ENCODE measurements at regions not wholly inside any gene's neighbourhood (a gene's known extent, or its start where the extent isn't known, plus 50 kb on each side); places are given as distances from the start of the nearest gene placed in this dataset.

DNA sequence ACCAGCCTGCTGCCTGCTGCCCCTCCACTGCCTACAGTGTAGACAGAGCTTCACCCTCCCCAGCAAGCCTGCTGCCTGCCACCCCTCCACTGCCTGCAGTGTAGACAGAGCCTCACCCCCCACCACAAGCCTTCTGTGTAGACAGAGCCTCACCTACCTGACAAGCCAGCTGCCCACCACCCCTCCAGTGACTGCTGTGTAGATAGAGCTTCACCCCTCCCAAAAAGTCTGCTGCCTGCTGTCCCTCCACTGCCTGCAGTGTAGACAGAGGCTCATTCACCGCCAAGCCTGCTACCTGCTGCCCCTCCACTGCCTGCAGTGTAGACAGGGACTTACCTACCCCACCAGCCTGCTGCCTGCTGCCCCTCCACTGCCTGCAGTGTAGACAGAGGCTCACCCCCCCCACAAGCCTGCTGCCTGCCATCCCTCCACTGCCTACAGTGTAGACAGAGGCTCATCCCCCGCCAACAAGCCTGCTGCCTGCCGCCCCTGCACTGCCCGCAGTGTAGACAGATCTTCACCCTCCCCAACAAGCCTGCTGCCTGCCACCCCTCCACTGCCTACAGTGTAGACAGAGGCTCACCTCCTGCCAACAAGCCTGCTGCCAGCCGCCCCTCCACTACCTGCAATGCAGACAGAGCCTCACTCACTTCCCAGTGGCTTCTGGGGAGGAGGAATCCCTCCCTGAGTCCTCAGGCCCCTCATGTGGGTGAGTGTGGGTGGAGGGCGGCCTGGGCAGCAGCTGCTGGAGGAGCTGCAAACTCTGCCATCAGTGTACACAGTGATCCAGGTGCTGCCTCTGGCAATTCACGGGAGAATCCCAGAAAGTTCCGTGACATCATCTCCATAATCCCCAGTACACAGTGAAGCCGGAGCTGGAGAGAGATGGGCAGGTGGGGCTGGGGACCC, 140.9 kb downstream of the DLL1 start:
- no peaks in the 10 kb centered on the region for H3K9me2 ChIP-seq (replicated peaks; ENCODE audit: control insufficient read depth, low read length)
- no peak overlapping the region for H3K4me3 ChIP-seq (ENCODE audit: low read length)
- no peak overlapping the region for H3K4me2 ChIP-seq (ENCODE audit: low read length)
- no peaks in the 10 kb centered on the region for H3K27me3 ChIP-seq (ENCODE audit: control insufficient read depth, low read length)
- H4K20me1 ChIP-seq (ENCODE audit: control insufficient read depth, insufficient read depth, low read depth, low read length): no peaks in the 10 kb centered on the region
- TF ChIP-seq, protein P1, sequence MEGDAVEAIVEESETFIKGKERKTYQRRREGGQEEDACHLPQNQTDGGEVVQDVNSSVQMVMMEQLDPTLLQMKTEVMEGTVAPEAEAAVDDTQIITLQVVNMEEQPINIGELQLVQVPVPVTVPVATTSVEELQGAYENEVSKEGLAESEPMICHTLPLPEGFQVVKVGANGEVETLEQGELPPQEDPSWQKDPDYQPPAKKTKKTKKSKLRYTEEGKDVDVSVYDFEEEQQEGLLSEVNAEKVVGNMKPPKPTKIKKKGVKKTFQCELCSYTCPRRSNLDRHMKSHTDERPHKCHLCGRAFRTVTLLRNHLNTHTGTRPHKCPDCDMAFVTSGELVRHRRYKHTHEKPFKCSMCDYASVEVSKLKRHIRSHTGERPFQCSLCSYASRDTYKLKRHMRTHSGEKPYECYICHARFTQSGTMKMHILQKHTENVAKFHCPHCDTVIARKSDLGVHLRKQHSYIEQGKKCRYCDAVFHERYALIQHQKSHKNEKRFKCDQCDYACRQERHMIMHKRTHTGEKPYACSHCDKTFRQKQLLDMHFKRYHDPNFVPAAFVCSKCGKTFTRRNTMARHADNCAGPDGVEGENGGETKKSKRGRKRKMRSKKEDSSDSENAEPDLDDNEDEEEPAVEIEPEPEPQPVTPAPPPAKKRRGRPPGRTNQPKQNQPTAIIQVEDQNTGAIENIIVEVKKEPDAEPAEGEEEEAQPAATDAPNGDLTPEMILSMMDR (IDR thresholded peaks at IDR 0.05; ENCODE audit: low read depth, low read length, poor library complexity, severe bottlenecking): no peak
- TF ChIP-seq EZH2phosphoT487 (IDR thresholded peaks at IDR 0.05; ENCODE audit: borderline replicate concordance, low read length): no peak
- no peaks in the 10 kb centered on the region for H3K36me3 ChIP-seq (ENCODE audit: control insufficient read depth, low read length)
- H3F3A ChIP-seq (ENCODE audit: control insufficient read depth, insufficient read depth): no peaks in the 10 kb centered on the region
- H3K27ac ChIP-seq (ENCODE audit: low read depth, low read length): no peak overlapping the region
- H3K9me3 ChIP-seq (ENCODE audit: control insufficient read depth, insufficient read depth, low read length): peaks cover 4% of the 10 kb centered on the region; the same call in 1 of the 2 replicates
- H3K4me1 ChIP-seq (ENCODE audit: control insufficient read depth, low read length): no peaks in the 10 kb centered on the region
- H3K79me2 ChIP-seq (ENCODE audit: control insufficient read depth, low read length): no peaks in the 10 kb centered on the region

DNA sequence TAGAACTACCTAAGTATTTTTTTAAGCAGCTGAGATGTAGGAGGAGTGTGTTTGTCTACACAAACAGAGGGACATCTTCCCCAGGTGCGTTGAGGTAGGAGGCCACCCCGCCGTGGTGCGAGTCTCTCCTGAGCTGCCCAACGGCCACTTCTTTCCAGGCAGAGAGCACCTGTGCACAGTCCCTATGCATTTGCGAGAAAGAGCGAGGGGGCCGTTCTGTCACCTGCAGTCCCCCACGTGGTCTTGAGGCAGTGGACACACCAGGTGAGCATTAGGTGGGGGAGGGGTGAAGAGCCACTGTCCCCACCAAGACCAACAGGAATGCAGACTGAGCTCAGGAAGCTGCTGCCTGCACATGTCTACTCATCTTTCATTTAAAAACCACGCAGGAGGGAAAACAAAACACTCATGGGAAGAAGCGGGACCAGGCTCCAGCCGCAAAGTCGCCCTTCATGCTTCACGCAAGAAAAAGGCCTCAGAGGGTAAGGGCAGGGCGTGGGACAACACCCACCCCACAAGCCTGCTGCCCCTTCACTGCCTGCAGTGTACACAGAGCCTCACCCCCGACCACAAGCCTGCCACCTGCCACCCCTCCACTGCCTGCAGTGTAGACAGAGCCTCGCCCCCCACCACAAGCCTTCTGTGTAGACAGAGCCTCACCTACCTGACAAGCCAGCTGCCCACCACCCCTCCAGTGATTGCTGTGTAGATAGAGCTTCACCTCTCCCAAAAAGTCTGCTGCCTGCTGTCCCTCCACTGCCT, 142.0 kb downstream of the DLL1 start:
- Histone ChIP-seq H3K4me2 (ENCODE audit: low read length) (no peak overlapping the region), H4K20me1 (ENCODE audit: control insufficient read depth, insufficient read depth, low read depth, low read length) (no peaks in the 10 kb centered on the region), H3F3A (ENCODE audit: control insufficient read depth, insufficient read depth) (no peaks in the 10 kb centered on the region), H3K27me3 (ENCODE audit: control insufficient read depth, low read length) (no peaks in the 10 kb centered on the region), H3K79me2 (ENCODE audit: control insufficient read depth, low read length) (no peaks in the 10 kb centered on the region), H3K4me1 (ENCODE audit: control insufficient read depth, low read length) (no peaks in the 10 kb centered on the region), H3K4me3 (ENCODE audit: low read length) (no peak overlapping the region), H3K36me3 (ENCODE audit: control insufficient read depth, low read length) (no peaks in the 10 kb centered on the region), H3K9me2 (replicated peaks; ENCODE audit: control insufficient read depth, low read length) (no peaks in the 10 kb centered on the region), H3K27ac (ENCODE audit: low read depth, low read length) (no peak overlapping the region), H3K9me3 (ENCODE audit: control insufficient read depth, insufficient read depth, low read length) (peaks cover 4% of the 10 kb centered on the region; the same call in 1 of the 2 replicates)
- TF ChIP-seq, protein P1 (IDR thresholded peaks at IDR 0.05; ENCODE audit: low read depth, low read length, poor library complexity, severe bottlenecking): no peak
- no peak for TF ChIP-seq EZH2phosphoT487 (IDR thresholded peaks at IDR 0.05; ENCODE audit: borderline replicate concordance, low read length)

DNA sequence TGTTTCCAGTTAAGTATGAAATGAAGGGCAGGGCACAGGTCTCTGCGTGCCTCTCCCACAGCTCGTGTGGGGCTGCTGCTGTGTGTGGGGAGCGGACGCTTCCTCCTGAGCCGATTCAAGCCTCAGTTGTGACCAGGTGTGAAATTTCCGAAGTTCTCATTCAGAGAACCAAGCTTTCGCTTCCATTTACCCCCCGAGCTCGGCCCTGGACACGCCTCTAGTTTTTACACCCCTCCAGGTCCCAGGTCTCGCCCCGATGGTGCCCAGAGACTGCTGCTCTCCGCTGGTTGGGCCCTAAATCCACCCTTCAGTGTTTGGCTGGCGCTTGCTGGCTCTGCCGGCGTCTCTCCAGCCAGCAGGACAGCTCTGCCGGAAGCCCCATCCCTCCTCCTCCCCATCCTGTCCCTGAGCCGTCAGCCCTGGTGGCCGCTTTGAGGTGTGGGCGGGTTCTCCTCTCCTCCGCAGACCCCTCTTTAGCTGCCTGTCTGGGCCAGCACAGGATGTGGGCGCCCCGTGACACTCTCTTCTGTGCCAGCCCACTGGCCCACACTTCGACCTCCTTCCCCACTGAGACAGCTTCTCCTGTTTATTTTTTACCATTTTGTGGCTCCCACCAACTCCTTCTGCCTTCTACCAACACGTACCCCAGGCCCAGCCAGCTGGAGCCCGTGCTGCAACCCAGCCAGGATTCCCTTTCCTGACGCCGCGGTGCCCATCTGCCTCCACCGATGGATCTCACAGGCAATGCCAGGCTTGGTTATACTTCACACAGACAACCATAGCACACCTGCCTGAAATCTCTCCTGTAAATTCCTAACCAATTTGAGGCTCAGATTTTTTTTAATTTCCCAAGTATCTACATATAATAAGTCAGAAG, 142.8 kb downstream of the DLL1 start:
- H3F3A ChIP-seq (ENCODE audit: control insufficient read depth, insufficient read depth): no peaks in the 10 kb centered on the region
- no peaks in the 10 kb centered on the region for H3K4me1 ChIP-seq (ENCODE audit: control insufficient read depth, low read length)
- no peaks in the 10 kb centered on the region for H3K9me2 ChIP-seq (replicated peaks; ENCODE audit: control insufficient read depth, low read length)
- no peaks in the 10 kb centered on the region for H4K20me1 ChIP-seq (ENCODE audit: control insufficient read depth, insufficient read depth, low read depth, low read length)
- H3K79me2 ChIP-seq (ENCODE audit: control insufficient read depth, low read length): no peaks in the 10 kb centered on the region
- no peak for TF ChIP-seq EZH2phosphoT487 (IDR thresholded peaks at IDR 0.05; ENCODE audit: borderline replicate concordance, low read length)
- TF ChIP-seq, protein P1 (IDR thresholded peaks at IDR 0.05; ENCODE audit: low read depth, low read length, poor library complexity, severe bottlenecking): no peak
- no peak overlapping the region for H3K27ac ChIP-seq (ENCODE audit: low read depth, low read length)
- peaks cover 4% of the 10 kb centered on the region; the same call in 1 of the 2 replicates for H3K9me3 ChIP-seq (ENCODE audit: control insufficient read depth, insufficient read depth, low read length)
- H3K27me3 ChIP-seq (ENCODE audit: control insufficient read depth, low read length): no peaks in the 10 kb centered on the region
- no peaks in the 10 kb centered on the region for H3K36me3 ChIP-seq (ENCODE audit: control insufficient read depth, low read length)
- H3K4me2 ChIP-seq (ENCODE audit: low read length): no peak overlapping the region
- H3K4me3 ChIP-seq (ENCODE audit: low read length): no peak overlapping the region
